IMR-90 (cell line): ENCODE measurements at regions not wholly inside any gene's neighbourhood (a gene's known extent, or its start where the extent isn't known, plus 50 kb on each side); places are given as distances from the start of the nearest gene placed in this dataset.

Source experiments
- ATAC-seq: fragments of 200-7000 bp; cut with Tn5 transposase; 2 replicates; pipeline ENCODE4 v1.9.1; 2020; ENCODE audit warnings: low read depth, mild to moderate bottlenecking, moderate library complexity
- BruUV-seq: library from RNA; stranded (reverse); fragments of 400-500 nt; replicated peaks from 2 replicates; lab custom pipeline; 2021; lab: Mats Ljungman, UMichigan
- CTCF ChIA-PET: fragments of 300-600 bp; formaldehyde crosslinking; extraction: SDS; loops from one replicate; lab custom pipeline; 2021; ENCODE audit warnings: antibody characterized with exemption; lab: Yijun Ruan, JAX
- POLR2A ChIA-PET: fragments of 300-600 bp; sonication (Branson Sonifier 250); formaldehyde crosslinking; loops from one replicate; lab custom pipeline; 2022; ENCODE audit warnings: antibody characterized with exemption; ENCODE audit not compliant: unreplicated experiment; lab: Charles Lee
- DNase-seq: peaks from one replicate; pipeline ENCODE4 v3.0.0; 2013
- H2AFZ ChIP-seq: replicated peaks from 2 replicates; pipeline ENCODE3; 2013; ENCODE audit warnings: low read length, mild to moderate bottlenecking; ENCODE audit not compliant: poor library complexity
- H2AK5ac ChIP-seq: 2 replicates; pipeline ENCODE4 v1.6.1; 2013; ENCODE audit warnings: low read depth, low read length, inconsistent platforms
- H2AK9ac ChIP-seq: replicated peaks from 2 replicates; pipeline ENCODE3; 2013; ENCODE audit warnings: mild to moderate bottlenecking, low read depth, low read length, moderate library complexity; ENCODE audit not compliant: poor library complexity
- H2BK120ac ChIP-seq: 2 replicates; pipeline ENCODE4 v1.6.1; 2013; ENCODE audit warnings: low read depth, low read length, inconsistent platforms
- H2BK15ac ChIP-seq: 3 replicates; pipeline ENCODE4 v1.6.1; 2013; ENCODE audit warnings: low read depth, low read length, inconsistent platforms
- H2BK20ac ChIP-seq: 2 replicates; pipeline ENCODE4 v1.6.1; 2013; ENCODE audit warnings: low read depth, mild to moderate bottlenecking, inconsistent platforms, low read length, moderate library complexity
- H2BK5ac ChIP-seq: 2 replicates; pipeline ENCODE4 v1.6.1; 2013; ENCODE audit warnings: mild to moderate bottlenecking, low read depth, low read length, inconsistent platforms; ENCODE audit not compliant: poor library complexity, severe bottlenecking
- H3K14ac ChIP-seq: replicated peaks from 2 replicates; pipeline ENCODE4 v1.6.1; 2013; ENCODE audit warnings: low read depth, low read length, inconsistent platforms
- H3K18ac ChIP-seq: 2 replicates; pipeline ENCODE4 v1.6.1; 2013; ENCODE audit warnings: low read depth, low read length, control low read depth
- H3K23ac ChIP-seq: 2 replicates; pipeline ENCODE4 v1.6.1; 2013; ENCODE audit warnings: low read depth, low read length, inconsistent platforms
- H3K27ac ChIP-seq: 2 replicates; pipeline ENCODE4 v1.5.1; 2013; ENCODE audit warnings: mild to moderate bottlenecking, control low read depth, low read length; ENCODE audit not compliant: insufficient read depth
- H3K27me3 ChIP-seq: 2 replicates; pipeline ENCODE4 v1.6.1; 2013; ENCODE audit warnings: low read length; ENCODE audit not compliant: control insufficient read depth, insufficient read depth
- H3K36me3 ChIP-seq: 2 replicates; pipeline ENCODE4 v1.6.1; 2013; ENCODE audit warnings: low read length, mixed read lengths; ENCODE audit not compliant: control insufficient read depth, insufficient read depth
- H3K4ac ChIP-seq: 2 replicates; pipeline ENCODE4 v1.6.1; 2013; ENCODE audit warnings: low read depth, low read length, inconsistent platforms
- H3K4me1 ChIP-seq: 2 replicates; pipeline ENCODE4 v1.6.1; 2013; ENCODE audit warnings: low read length, mixed read lengths; ENCODE audit not compliant: control insufficient read depth, insufficient read depth
- H3K4me2 ChIP-seq: 2 replicates; pipeline ENCODE4 v1.6.1; 2013; ENCODE audit warnings: low read depth, mild to moderate bottlenecking, control low read depth, low read length, moderate library complexity
- H3K4me3 ChIP-seq: 2 replicates; pipeline ENCODE4 v1.5.1; 2013; ENCODE audit warnings: low read depth, mild to moderate bottlenecking, control low read depth, low read length, moderate library complexity; ENCODE audit not compliant: insufficient read depth
- H3K56ac ChIP-seq: 2 replicates; pipeline ENCODE4 v1.6.1; 2013; ENCODE audit warnings: low read length, inconsistent platforms; ENCODE audit not compliant: insufficient read depth; ENCODE audit errors: extremely low read depth
- H3K79me1 ChIP-seq, 2 experiments: 2 replicates each; pipeline ENCODE4 v1.6.1; 2013; ENCODE audit warnings: low read length in 2 of 2, inconsistent platforms in 1 of 2, low read depth in 1 of 2
- H3K9ac ChIP-seq: 2 replicates; pipeline ENCODE4 v1.6.1; 2013; ENCODE audit warnings: low read depth, low read length, control low read depth
- H3K9me1 ChIP-seq: 2 replicates; pipeline ENCODE4 v1.6.1; 2013; ENCODE audit warnings: low read length, inconsistent platforms; ENCODE audit not compliant: insufficient read depth
- H3K9me3 ChIP-seq: 2 replicates; pipeline ENCODE4 v1.6.1; 2013; ENCODE audit warnings: low read length; ENCODE audit not compliant: control insufficient read depth, insufficient read depth
- H4K20me1 ChIP-seq: 2 replicates; pipeline ENCODE4 v1.6.1; 2013; ENCODE audit warnings: low read length, inconsistent platforms; ENCODE audit not compliant: insufficient read depth
- H4K5ac ChIP-seq: 2 replicates; pipeline ENCODE4 v1.6.1; 2013; ENCODE audit warnings: mild to moderate bottlenecking, low read depth, low read length, control low read depth
- H4K8ac ChIP-seq, 2 experiments: 2 replicates each; pipeline ENCODE4 v1.6.1; 2013; ENCODE audit warnings: low read depth in 2 of 2, low read length in 2 of 2, control low read depth in 1 of 2, inconsistent platforms in 1 of 2
- H4K91ac ChIP-seq: 2 replicates; pipeline ENCODE4 v1.6.1; 2013; ENCODE audit warnings: low read depth, low read length, inconsistent platforms; ENCODE audit not compliant: insufficient read depth
- BHLHE40 ChIP-seq: fragments of 150-350 bp; IDR thresholded peaks from 2 replicates; pipeline ENCODE4 v1.6.1; 2016; ENCODE audit warnings: mild to moderate bottlenecking, low read depth, low read length
- CEBPB ChIP-seq: IDR thresholded peaks from 2 replicates; pipeline ENCODE4 v1.6.1; 2012; ENCODE audit warnings: low read depth, low read length, improper control_type of control experiment
- CHD1 ChIP-seq: IDR thresholded peaks from 2 replicates; pipeline ENCODE4 v1.6.1; 2012; ENCODE audit warnings: low read depth, low read length, improper control_type of control experiment
- CTCF ChIP-seq: conservative IDR thresholded peaks from 2 replicates; pipeline ENCODE4 v1.5.1; 2012; ENCODE audit warnings: mild to moderate bottlenecking, low read depth, low read length, improper control_type of control experiment
- ELK1 ChIP-seq: fragments of 150-350 bp; IDR thresholded peaks from 2 replicates; pipeline ENCODE4 v1.6.1; 2016; ENCODE audit warnings: low read depth, mild to moderate bottlenecking, low read length, moderate library complexity, borderline replicate concordance
- FOS ChIP-seq: fragments of 150-350 bp; IDR thresholded peaks from 2 replicates; pipeline ENCODE4 v1.6.1; 2016; ENCODE audit warnings: low read depth, low read length
- MAFK ChIP-seq: IDR thresholded peaks from 2 replicates; pipeline ENCODE4 v1.6.1; 2012; ENCODE audit warnings: low read depth, low read length, improper control_type of control experiment
- MAZ ChIP-seq: IDR thresholded peaks from 2 replicates; pipeline ENCODE4 v1.6.1; 2012; ENCODE audit warnings: low read depth, mild to moderate bottlenecking, low read length, improper control_type of control experiment, moderate library complexity, borderline replicate concordance
- MXI1 ChIP-seq: IDR thresholded peaks from 2 replicates; pipeline ENCODE4 v1.6.1; 2012; ENCODE audit warnings: low read depth, mild to moderate bottlenecking, low read length, moderate library complexity, borderline replicate concordance
- NFE2L2 ChIP-seq: fragments of 150-350 bp; IDR thresholded peaks from 2 replicates; pipeline ENCODE4 v1.6.1; 2016; ENCODE audit warnings: low read depth, mild to moderate bottlenecking, low read length
- POLR2A ChIP-seq: IDR thresholded peaks from 2 replicates; pipeline ENCODE4 v1.6.1; 2012; ENCODE audit warnings: mild to moderate bottlenecking, low read depth, low read length
- RAD21 ChIP-seq: IDR thresholded peaks from 2 replicates; pipeline ENCODE4 v1.6.1; 2012; ENCODE audit warnings: low read length, improper control_type of control experiment
- RCOR1 ChIP-seq: IDR thresholded peaks from 2 replicates; pipeline ENCODE4 v1.6.1; 2012; ENCODE audit warnings: mild to moderate bottlenecking, low read length, improper control_type of control experiment; ENCODE audit not compliant: insufficient replicate concordance
- RFX5 ChIP-seq: IDR thresholded peaks from 2 replicates; pipeline ENCODE4 v1.8.0; 2012; ENCODE audit warnings: low read depth, mild to moderate bottlenecking, low read length, moderate library complexity
- SMC3 ChIP-seq: fragments of 150-350 bp; IDR thresholded peaks from 2 replicates; pipeline ENCODE4 v1.6.1; 2016; ENCODE audit warnings: low read depth, mild to moderate bottlenecking, antibody characterized with exemption, low read length, moderate library complexity
- WGBS, 2 experiments: methylation state at CpG; one replicate each; pipeline versions ENCODE4 v1.1.5 to v1.1.7; 2013; ENCODE audit warnings: missing lambda C conversion rate in 2 of 2; ENCODE audit not compliant: insufficient read length in 1 of 2; ENCODE audit errors: extremely low coverage in 2 of 2; 5-methylcytosine and 5-hydroxymethylcytosine counted together
- dilution Hi-C: fragments of 300-500 bp; cut with HindIII; formaldehyde crosslinking; loops from one replicate; pipeline ENCODE4 v1.14.3; 2018; ENCODE audit warnings: low sequenced_read_pairs; ENCODE audit not compliant: unreplicated experiment
- in situ Hi-C: fragments of 300-500 bp; cut with MboI; formaldehyde crosslinking; loops from 3 replicates; pipeline ENCODE4 v1.14.3; 2019; ENCODE audit warnings: low sequenced_read_pairs, inconsistent platforms, mixed read lengths
- intact Hi-C: fragments of 100-400 bp; cut with micrococcal nuclease; formaldehyde crosslinking; loops from 2 replicates; pipeline ENCODE4 v1.10.0; 2022
- TF ChIP-seq, protein P1 (sequence below): fragments of 150-350 bp; IDR thresholded peaks from 2 replicates; pipeline ENCODE4 v1.6.1; 2017; ENCODE audit warnings: mild to moderate bottlenecking, antibody characterized with exemption, low read length, low read depth

DNA sequence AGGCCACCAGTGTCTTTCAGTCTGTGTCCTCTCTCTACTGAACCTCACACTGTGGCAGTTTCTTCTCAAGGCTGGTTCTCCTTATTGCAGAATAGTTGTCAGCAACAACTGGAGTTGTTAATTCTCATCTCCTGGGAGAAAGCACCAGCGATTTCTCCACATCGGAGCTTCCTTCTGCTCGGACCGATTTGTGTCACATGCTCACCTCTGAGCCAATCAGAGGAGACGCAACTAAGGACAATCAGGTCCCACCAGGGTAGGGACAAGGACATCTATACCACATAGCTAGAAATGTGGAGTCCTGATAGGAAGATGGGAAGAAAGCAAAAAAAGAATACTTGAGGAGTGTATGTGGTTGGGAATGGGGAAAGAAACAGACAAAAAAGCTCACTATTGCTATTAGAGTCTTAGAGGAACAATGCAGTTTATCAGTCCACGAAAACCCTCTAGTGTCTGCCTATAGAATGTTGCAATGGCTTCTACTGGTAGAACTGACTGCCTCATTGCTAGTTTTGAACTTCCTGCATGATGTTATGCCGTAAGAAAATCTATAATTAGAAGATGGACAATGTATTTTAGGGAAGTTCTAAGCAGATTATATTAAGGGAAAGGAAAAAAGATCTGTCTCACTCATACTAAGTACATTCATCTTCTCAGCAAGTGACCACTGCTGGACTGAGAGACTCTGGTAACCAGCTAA is 169.7 kb downstream of the CDCA7 start:
- Histone ChIP-seq H2BK120ac (no peak overlapping the region), H4K5ac (no peak overlapping the region), H3K9me1 (no peaks in the 10 kb centered on the region), H3K27ac (no peak overlapping the region), H3K23ac (no peak overlapping the region), H3K9ac (no peak overlapping the region), H3K14ac (no peak overlapping the region), H3K27me3 (peaks cover 8% of the 10 kb centered on the region), H4K20me1 (no peaks in the 10 kb centered on the region), H3K79me1 (no peaks in the 10 kb centered on the region), H2BK15ac (no peak overlapping the region), H2BK5ac (no peak overlapping the region), H3K4me2 (no peak overlapping the region), H3K4ac (no peak overlapping the region), H3K9me3 (no peaks in the 10 kb centered on the region), H2AK9ac (no peak overlapping the region), H2AK5ac (no peak overlapping the region), H3K4me3 (no peak overlapping the region), H2AFZ (no peak overlapping the region), H4K91ac (no peak overlapping the region), H3K56ac (no peak overlapping the region), H3K18ac (no peak overlapping the region), H2BK20ac (no peak overlapping the region), H3K36me3 (no peaks in the 10 kb centered on the region), H4K8ac (no peak overlapping the region), H3K4me1 (no peaks in the 10 kb centered on the region)
- CTCF ChIA-PET, result no interaction called here
- BruUV-seq, result no TSS peak
- in situ Hi-C loops (no loop called here), dilution Hi-C loops (no loop called here), intact Hi-C loops (no loop called here)
- ATAC-seq (no peak), DNase-seq (no peak)
- WGBS, 2 experiments, result no CpG with 5 or more reads among the region's 7 CpGs
- POLR2A ChIA-PET, result no interaction called here
- no peak for TF ChIP-seq MAFK
- no peak for TF ChIP-seq RCOR1
- TF ChIP-seq FOS, result no peak
- no peak for TF ChIP-seq MAZ
- TF ChIP-seq, protein P1, sequence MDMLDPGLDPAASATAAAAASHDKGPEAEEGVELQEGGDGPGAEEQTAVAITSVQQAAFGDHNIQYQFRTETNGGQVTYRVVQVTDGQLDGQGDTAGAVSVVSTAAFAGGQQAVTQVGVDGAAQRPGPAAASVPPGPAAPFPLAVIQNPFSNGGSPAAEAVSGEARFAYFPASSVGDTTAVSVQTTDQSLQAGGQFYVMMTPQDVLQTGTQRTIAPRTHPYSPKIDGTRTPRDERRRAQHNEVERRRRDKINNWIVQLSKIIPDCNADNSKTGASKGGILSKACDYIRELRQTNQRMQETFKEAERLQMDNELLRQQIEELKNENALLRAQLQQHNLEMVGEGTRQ, result no peak
- TF ChIP-seq POLR2A, result no peak
- TF ChIP-seq SMC3, result no peak
- no peak for TF ChIP-seq CEBPB
- no peak for TF ChIP-seq MXI1
- no peak for TF ChIP-seq ELK1
- TF ChIP-seq CHD1, result no peak
- TF ChIP-seq NFE2L2, result no peak
- TF ChIP-seq CTCF, result no peak
- TF ChIP-seq RAD21, result no peak
- no peak for TF ChIP-seq BHLHE40
- no peak for TF ChIP-seq RFX5
